Smooth muscle cell (in vitro differentiated cells): ENCODE measurements at regions not wholly inside any gene's neighbourhood (a gene's known extent, or its start where the extent isn't known, plus 50 kb on each side); places are given as distances from the start of the nearest gene placed in this dataset.
"Not testable (repeated sequence)": the region's sequence is repeated elsewhere in the genome, so short reads cannot be mapped to it uniquely, and the experiment has no call there.

Experiments used
- DNase-seq: peaks from one replicate; lab custom pipeline; 2025; ENCODE audit not compliant: unreplicated experiment; lab: John Stamatoyannopoulos, UW
- H2AFZ ChIP-seq: fragments of 200-600 bp; sonication (generic); 2 replicates; pipeline ENCODE4 v1.6.0; 2016; ENCODE audit warnings: antibody characterized with exemption, low read depth, mild to moderate bottlenecking
- H3F3A ChIP-seq: fragments of 200-600 bp; sonication (generic); 2 replicates; pipeline ENCODE4 v1.6.0; 2017; ENCODE audit warnings: antibody characterized with exemption, low read depth
- H3K27ac ChIP-seq: fragments of 200-600 bp; sonication (generic); 2 replicates; pipeline ENCODE4 v1.5.1; 2016; ENCODE audit warnings: low read depth, mild to moderate bottlenecking
- H3K27me3 ChIP-seq: fragments of 200-600 bp; sonication (generic); 2 replicates; pipeline ENCODE4 v1.6.1; 2016; ENCODE audit warnings: low read depth, mild to moderate bottlenecking
- H3K36me3 ChIP-seq: fragments of 200-600 bp; sonication (generic); 2 replicates; pipeline ENCODE4 v1.5.1; 2016; ENCODE audit warnings: low read depth
- H3K4me1 ChIP-seq: fragments of 200-600 bp; sonication (generic); 2 replicates; pipeline ENCODE4 v1.5.1; 2016; ENCODE audit warnings: low read depth
- H3K4me2 ChIP-seq: fragments of 200-600 bp; sonication (generic); 2 replicates; pipeline ENCODE4 v1.6.0; 2016; ENCODE audit warnings: mild to moderate bottlenecking
- H3K4me3 ChIP-seq: fragments of 200-600 bp; sonication (generic); 2 replicates; pipeline ENCODE4 v1.5.1; 2016; ENCODE audit warnings: mild to moderate bottlenecking
- H3K79me2 ChIP-seq: fragments of 200-600 bp; sonication (generic); 2 replicates; pipeline ENCODE4 v1.6.0; 2016; ENCODE audit warnings: low read depth, mild to moderate bottlenecking
- H3K9ac ChIP-seq: fragments of 200-600 bp; sonication (generic); 2 replicates; pipeline ENCODE4 v1.6.0; 2016; ENCODE audit warnings: low read depth
- H3K9me3 ChIP-seq: fragments of 200-600 bp; sonication (generic); replicated peaks from 2 replicates; pipeline ENCODE4 v1.5.1; 2016; ENCODE audit warnings: low read depth
- H4K20me1 ChIP-seq: fragments of 200-600 bp; sonication (generic); 2 replicates; pipeline ENCODE4 v1.6.0; 2016; ENCODE audit warnings: low read depth
- CTCF ChIP-seq: fragments of 200-600 bp; sonication (generic); IDR thresholded peaks from 2 replicates; pipeline ENCODE4 v1.5.1; 2017; ENCODE audit warnings: borderline replicate concordance, mild to moderate bottlenecking, antibody characterized with exemption; ENCODE audit not compliant: insufficient read depth, poor library complexity, severe bottlenecking
- WGBS: methylation state at CpG from one replicate; pipeline ENCODE4 v1.1.7; 2016; ENCODE audit warnings: low lambda C conversion rate; 5-methylcytosine and 5-hydroxymethylcytosine counted together

GRCh38 chr2:49332415-49332814 lies 178.1 kb upstream of the FSHR start:
- 85% methylated on average over 1 of the region's 1 CpG for WGBS
- H3K4me2 ChIP-seq: no peak overlapping the region
- no peak overlapping the region for H2AFZ ChIP-seq
- no peaks in the 10 kb centered on the region for H3K36me3 ChIP-seq
- peaks cover 5% of the 10 kb centered on the region for H3K27me3 ChIP-seq
- TF ChIP-seq CTCF: peak; percentile 30
- H3K4me3 ChIP-seq: no peak overlapping the region
- no peaks in the 10 kb centered on the region for H3K79me2 ChIP-seq
- H3K9ac ChIP-seq: no peak overlapping the region
- no peak overlapping the region for H3K27ac ChIP-seq
- H3F3A ChIP-seq: no peaks in the 10 kb centered on the region
- H3K4me1 ChIP-seq: no peaks in the 10 kb centered on the region
- no peaks in the 10 kb centered on the region for H4K20me1 ChIP-seq
- no peak for DNase-seq
- H3K9me3 ChIP-seq: no peaks in the 10 kb centered on the region

GRCh38 chr2:49318531-49318930 lies 164.2 kb upstream of the FSHR start:
- no peak for DNase-seq

GRCh38 chr2:49309461-49309860 lies 155.1 kb upstream of the FSHR start:
- DNase-seq: no peak
- Histone ChIP-seq H3K4me2 (no peak overlapping the region), H3K9me3 (no peaks in the 10 kb centered on the region), H3K4me3 (no peak overlapping the region), H3F3A (no peaks in the 10 kb centered on the region), H3K27me3 (no peaks in the 10 kb centered on the region), H3K36me3 (no peaks in the 10 kb centered on the region), H3K4me1 (peaks cover 11% of the 10 kb centered on the region), H3K79me2 (no peaks in the 10 kb centered on the region), H3K9ac (no peak overlapping the region), H3K27ac (no peak overlapping the region), H4K20me1 (no peaks in the 10 kb centered on the region), H2AFZ (no peak overlapping the region)
- TF ChIP-seq CTCF: no peak
- 86% methylated on average over 3 of the region's 3 CpGs for WGBS

More at GRCh38 chr2:49318531-49318930, 164.2 kb upstream of the FSHR start:
- H3K4me2 ChIP-seq: no peak overlapping the region
- H2AFZ ChIP-seq: no peak overlapping the region
- H4K20me1 ChIP-seq: no peaks in the 10 kb centered on the region
- no peak for TF ChIP-seq CTCF
- no peaks in the 10 kb centered on the region for H3F3A ChIP-seq
- H3K4me1 ChIP-seq: no peaks in the 10 kb centered on the region
- H3K36me3 ChIP-seq: no peaks in the 10 kb centered on the region
- no peak overlapping the region for H3K4me3 ChIP-seq
- H3K27ac ChIP-seq: no peak overlapping the region
- no peaks in the 10 kb centered on the region for H3K27me3 ChIP-seq
- no peaks in the 10 kb centered on the region for H3K79me2 ChIP-seq
- no peaks in the 10 kb centered on the region for H3K9me3 ChIP-seq
- H3K9ac ChIP-seq: no peak overlapping the region
- 70% methylated on average over 1 of the region's 1 CpG for WGBS

GRCh38 chr2:49306925-49307324 lies 152.6 kb upstream of the FSHR start:
- 44% methylated on average over 3 of the region's 3 CpGs for WGBS
- Histone ChIP-seq H3K4me1 (peaks cover 11% of the 10 kb centered on the region), H3K4me3 (no peak overlapping the region), H2AFZ (no peak overlapping the region), H3K4me2 (no peak overlapping the region), H3K27me3 (no peaks in the 10 kb centered on the region), H3K27ac (no peak overlapping the region), H3K9ac (no peak overlapping the region), H3K36me3 (no peaks in the 10 kb centered on the region), H4K20me1 (no peaks in the 10 kb centered on the region), H3K9me3 (no peaks in the 10 kb centered on the region), H3K79me2 (no peaks in the 10 kb centered on the region), H3F3A (no peaks in the 10 kb centered on the region)
- TF ChIP-seq CTCF: no peak
- DNase-seq: no peak

GRCh38 chr2:49298693-49299092 lies 144.4 kb upstream of the FSHR start:
- 90% methylated on average over 5 of the region's 5 CpGs for WGBS
- not testable (repeated sequence) for H3K36me3 ChIP-seq

More at GRCh38 chr2:49298693-49299092, 144.4 kb upstream of the FSHR start:
- H3K27me3 ChIP-seq, DNase-seq, H3K4me3 ChIP-seq, H4K20me1 ChIP-seq, H3F3A ChIP-seq, H3K79me2 ChIP-seq, H3K9me3 ChIP-seq, H3K9ac ChIP-seq, H3K4me1 ChIP-seq, H3K4me2 ChIP-seq, H3K27ac ChIP-seq, H2AFZ ChIP-seq: not testable (repeated sequence)
